ENCODE measurements at regions not wholly inside any gene's neighbourhood (a gene's known extent, or its start where the extent isn't known, plus 50 kb on each side); places are given as distances from the start of the nearest gene placed in this dataset.
"Not testable (repeated sequence)": the region's sequence is repeated elsewhere in the genome, so short reads cannot be mapped to it uniquely, and the experiment has no call there.

- no peak for DNase-seq (ENCODE audit: low read depth in 2 of 2)
Measured at GRCh38 chr3:153551536-153552285, 389.7 kb downstream of the RAP2B start.

GRCh38 chr3:153552887-153553604 lies 391.0 kb downstream of the RAP2B start:
- no peak for DNase-seq (ENCODE audit: low read depth in 2 of 2)

GRCh38 chr3:153553605-153553945 lies 391.5 kb downstream of the RAP2B start:
- DNase-seq (ENCODE audit: low read depth in 2 of 2): no peak

GRCh38 chr3:153555919-153556318 lies 393.9 kb downstream of the RAP2B start:
- DNase-seq (ENCODE audit: low read depth in 2 of 2): no peak

- DNase-seq (ENCODE audit: low read depth in 2 of 2): not testable (repeated sequence)
Measured at GRCh38 chr3:153559366-153559765, 397.3 kb downstream of the RAP2B start.

GRCh38 chr3:153567011-153567410 lies 405.0 kb downstream of the RAP2B start:
- no peak for DNase-seq (ENCODE audit: low read depth in 2 of 2)

GRCh38 chr3:153567556-153567955 lies 405.5 kb downstream of the RAP2B start:
- no peak for DNase-seq (ENCODE audit: low read depth in 2 of 2)

- not testable (repeated sequence) for DNase-seq (ENCODE audit: low read depth in 2 of 2)
Measured at GRCh38 chr3:153570481-153570880, 408.5 kb downstream of the RAP2B start.

- no peak for DNase-seq (ENCODE audit: low read depth in 2 of 2)
Measured at GRCh38 chr3:153572165-153572564, 410.1 kb downstream of the RAP2B start.

GRCh38 chr3:153572654-153573053 lies 410.6 kb downstream of the RAP2B start:
- DNase-seq (ENCODE audit: low read depth in 2 of 2): no peak

- DNase-seq (ENCODE audit: low read depth in 2 of 2): no peak
Measured at GRCh38 chr3:153573481-153573880, 411.5 kb downstream of the RAP2B start.

GRCh38 chr3:153574445-153574844 lies 412.4 kb downstream of the RAP2B start:
- DNase-seq (ENCODE audit: low read depth in 2 of 2): no peak

GRCh38 chr3:153577059-153577736 lies 415.2 kb downstream of the RAP2B start:
- DNase-seq (ENCODE audit: low read depth in 2 of 2): no peak

GRCh38 chr3:153578046-153578445 lies 416.0 kb downstream of the RAP2B start:
- DNase-seq (ENCODE audit: low read depth in 2 of 2): no peak

- no peak for DNase-seq (ENCODE audit: low read depth in 2 of 2)
Measured at GRCh38 chr3:153590051-153590450, 428.0 kb downstream of the RAP2B start.

GRCh38 chr3:153591561-153592245 lies 429.7 kb downstream of the RAP2B start:
- no peak for DNase-seq (ENCODE audit: low read depth in 2 of 2)

- no peak for DNase-seq (ENCODE audit: low read depth in 2 of 2)
Measured at GRCh38 chr3:153595186-153595815, 433.3 kb downstream of the RAP2B start.

- DNase-seq (ENCODE audit: low read depth in 2 of 2): no peak
Measured at GRCh38 chr3:153596401-153596800, 434.4 kb downstream of the RAP2B start.

- DNase-seq (ENCODE audit: low read depth in 2 of 2): no peak
Measured at GRCh38 chr3:153599685-153600084, 437.7 kb downstream of the RAP2B start.

GRCh38 chr3:153600896-153601295 lies 438.9 kb downstream of the RAP2B start:
- DNase-seq (ENCODE audit: low read depth in 2 of 2): no peak

- DNase-seq (ENCODE audit: low read depth in 2 of 2): no peak
Measured at GRCh38 chr3:153601374-153601853, 439.4 kb downstream of the RAP2B start.

- DNase-seq (ENCODE audit: low read depth in 2 of 2): no peak
Measured at GRCh38 chr3:153602801-153603200, 440.8 kb downstream of the RAP2B start.

Data from stimulated activated CD4-positive, alpha-beta T cell treated with anti-CD3 and anti-CD28 coated beads, Interleukin-4, amount 100 ng/mL, for 48 hours (primary cell).